C4-2B (cell line): ENCODE measurements at regions not wholly inside any gene's neighbourhood (a gene's known extent, or its start where the extent isn't known, plus 50 kb on each side); places are given as distances from the start of the nearest gene placed in this dataset.

ENCODE experiments used
- H3K27ac ChIP-seq: fragments of 450-650 bp; 2 replicates; pipeline ENCODE4 v1.5.1; 2017
- CTCF ChIP-seq: fragments of 450-650 bp; conservative IDR thresholded peaks from 2 replicates; pipeline ENCODE4 v1.5.1; 2017; ENCODE audit warnings: mild to moderate bottlenecking
- ZFX ChIP-seq: fragments of 450-650 bp; IDR thresholded peaks from 2 replicates; pipeline ENCODE4 v1.6.1; 2017

- H3K27ac ChIP-seq = no peak overlapping the region
- TF ChIP-seq ZFX (no peak), CTCF (no peak)
These were observed 127.5 kb upstream of the CDH13 start for GRCh38 chr16:82499302-82499701.

GRCh38 chr16:82497139-82497538, 129.6 kb upstream of the CDH13 start:
- H3K27ac ChIP-seq = no peak overlapping the region
- no peak for TF ChIP-seq CTCF
- TF ChIP-seq ZFX = no peak

- no peak for TF ChIP-seq ZFX
- no peak for TF ChIP-seq CTCF
These were observed 138.3 kb upstream of the CDH13 start for GRCh38 chr16:82488460-82488859.

GRCh38 chr16:82481455-82481854, 145.3 kb upstream of the CDH13 start:
- H3K27ac ChIP-seq = no peak overlapping the region
- TF ChIP-seq ZFX (no peak), CTCF (no peak)

More at GRCh38 chr16:82488460-82488859, 138.3 kb upstream of the CDH13 start:
- no peak overlapping the region for H3K27ac ChIP-seq

GRCh38 chr16:82476786-82477185, 150.0 kb upstream of the CDH13 start:
- TF ChIP-seq CTCF (no peak), ZFX (no peak)
- H3K27ac ChIP-seq = no peak overlapping the region

GRCh38 chr16:82470620-82471152, 156.1 kb upstream of the CDH13 start:
- no peak for TF ChIP-seq CTCF
- no peak overlapping the region for H3K27ac ChIP-seq

- H3K27ac ChIP-seq = no peak overlapping the region
- TF ChIP-seq ZFX = no peak
- no peak for TF ChIP-seq CTCF
These were observed 156.8 kb upstream of the CDH13 start for GRCh38 chr16:82470016-82470415.
